IMR-90 (cell line): ENCODE measurements at regions not wholly inside any gene's neighbourhood (a gene's known extent, or its start where the extent isn't known, plus 50 kb on each side); places are given as distances from the start of the nearest gene placed in this dataset.

Experiments
- ATAC-seq: fragments of 200-7000 bp; cut with Tn5 transposase; 2 replicates; pipeline ENCODE4 v1.9.1; 2020; ENCODE audit warnings: low read depth, mild to moderate bottlenecking, moderate library complexity
- BruUV-seq: library from RNA; stranded (reverse); fragments of 400-500 nt; replicated peaks from 2 replicates; lab custom pipeline; 2021; lab: Mats Ljungman, UMichigan
- CTCF ChIA-PET: fragments of 300-600 bp; formaldehyde crosslinking; extraction: SDS; loops from one replicate; lab custom pipeline; 2021; ENCODE audit warnings: antibody characterized with exemption; lab: Yijun Ruan, JAX
- POLR2A ChIA-PET: fragments of 300-600 bp; sonication (Branson Sonifier 250); formaldehyde crosslinking; loops from one replicate; lab custom pipeline; 2022; ENCODE audit warnings: antibody characterized with exemption; ENCODE audit not compliant: unreplicated experiment; lab: Charles Lee
- DNase-seq: peaks from one replicate; pipeline ENCODE4 v3.0.0; 2013
- H2AFZ ChIP-seq: replicated peaks from 2 replicates; pipeline ENCODE3; 2013; ENCODE audit warnings: low read length, mild to moderate bottlenecking; ENCODE audit not compliant: poor library complexity
- H2AK5ac ChIP-seq: 2 replicates; pipeline ENCODE4 v1.6.1; 2013; ENCODE audit warnings: low read depth, low read length, inconsistent platforms
- H2AK9ac ChIP-seq: replicated peaks from 2 replicates; pipeline ENCODE3; 2013; ENCODE audit warnings: mild to moderate bottlenecking, low read depth, low read length, moderate library complexity; ENCODE audit not compliant: poor library complexity
- H2BK120ac ChIP-seq: 2 replicates; pipeline ENCODE4 v1.6.1; 2013; ENCODE audit warnings: low read depth, low read length, inconsistent platforms
- H2BK15ac ChIP-seq: 3 replicates; pipeline ENCODE4 v1.6.1; 2013; ENCODE audit warnings: low read depth, low read length, inconsistent platforms
- H2BK20ac ChIP-seq: 2 replicates; pipeline ENCODE4 v1.6.1; 2013; ENCODE audit warnings: low read depth, mild to moderate bottlenecking, inconsistent platforms, low read length, moderate library complexity
- H2BK5ac ChIP-seq: 2 replicates; pipeline ENCODE4 v1.6.1; 2013; ENCODE audit warnings: mild to moderate bottlenecking, low read depth, low read length, inconsistent platforms; ENCODE audit not compliant: poor library complexity, severe bottlenecking
- H3K14ac ChIP-seq: replicated peaks from 2 replicates; pipeline ENCODE4 v1.6.1; 2013; ENCODE audit warnings: low read depth, low read length, inconsistent platforms
- H3K18ac ChIP-seq: 2 replicates; pipeline ENCODE4 v1.6.1; 2013; ENCODE audit warnings: low read depth, low read length, control low read depth
- H3K23ac ChIP-seq: 2 replicates; pipeline ENCODE4 v1.6.1; 2013; ENCODE audit warnings: low read depth, low read length, inconsistent platforms
- H3K27ac ChIP-seq: 2 replicates; pipeline ENCODE4 v1.5.1; 2013; ENCODE audit warnings: mild to moderate bottlenecking, control low read depth, low read length; ENCODE audit not compliant: insufficient read depth
- H3K27me3 ChIP-seq: 2 replicates; pipeline ENCODE4 v1.6.1; 2013; ENCODE audit warnings: low read length; ENCODE audit not compliant: control insufficient read depth, insufficient read depth
- H3K36me3 ChIP-seq: 2 replicates; pipeline ENCODE4 v1.6.1; 2013; ENCODE audit warnings: low read length, mixed read lengths; ENCODE audit not compliant: control insufficient read depth, insufficient read depth
- H3K4ac ChIP-seq: 2 replicates; pipeline ENCODE4 v1.6.1; 2013; ENCODE audit warnings: low read depth, low read length, inconsistent platforms
- H3K4me1 ChIP-seq: 2 replicates; pipeline ENCODE4 v1.6.1; 2013; ENCODE audit warnings: low read length, mixed read lengths; ENCODE audit not compliant: control insufficient read depth, insufficient read depth
- H3K4me2 ChIP-seq: 2 replicates; pipeline ENCODE4 v1.6.1; 2013; ENCODE audit warnings: low read depth, mild to moderate bottlenecking, control low read depth, low read length, moderate library complexity
- H3K4me3 ChIP-seq: 2 replicates; pipeline ENCODE4 v1.5.1; 2013; ENCODE audit warnings: low read depth, mild to moderate bottlenecking, control low read depth, low read length, moderate library complexity; ENCODE audit not compliant: insufficient read depth
- H3K56ac ChIP-seq: 2 replicates; pipeline ENCODE4 v1.6.1; 2013; ENCODE audit warnings: low read length, inconsistent platforms; ENCODE audit not compliant: insufficient read depth; ENCODE audit errors: extremely low read depth
- H3K79me1 ChIP-seq, 2 experiments: 2 replicates each; pipeline ENCODE4 v1.6.1; 2013; ENCODE audit warnings: low read length in 2 of 2, inconsistent platforms in 1 of 2, low read depth in 1 of 2
- H3K9ac ChIP-seq: 2 replicates; pipeline ENCODE4 v1.6.1; 2013; ENCODE audit warnings: low read depth, low read length, control low read depth
- H3K9me1 ChIP-seq: 2 replicates; pipeline ENCODE4 v1.6.1; 2013; ENCODE audit warnings: low read length, inconsistent platforms; ENCODE audit not compliant: insufficient read depth
- H3K9me3 ChIP-seq: 2 replicates; pipeline ENCODE4 v1.6.1; 2013; ENCODE audit warnings: low read length; ENCODE audit not compliant: control insufficient read depth, insufficient read depth
- H4K20me1 ChIP-seq: 2 replicates; pipeline ENCODE4 v1.6.1; 2013; ENCODE audit warnings: low read length, inconsistent platforms; ENCODE audit not compliant: insufficient read depth
- H4K5ac ChIP-seq: 2 replicates; pipeline ENCODE4 v1.6.1; 2013; ENCODE audit warnings: mild to moderate bottlenecking, low read depth, low read length, control low read depth
- H4K8ac ChIP-seq, 2 experiments: 2 replicates each; pipeline ENCODE4 v1.6.1; 2013; ENCODE audit warnings: low read depth in 2 of 2, low read length in 2 of 2, control low read depth in 1 of 2, inconsistent platforms in 1 of 2
- H4K91ac ChIP-seq: 2 replicates; pipeline ENCODE4 v1.6.1; 2013; ENCODE audit warnings: low read depth, low read length, inconsistent platforms; ENCODE audit not compliant: insufficient read depth
- CEBPB ChIP-seq: IDR thresholded peaks from 2 replicates; pipeline ENCODE4 v1.6.1; 2012; ENCODE audit warnings: low read depth, low read length, improper control_type of control experiment
- SMC3 ChIP-seq: fragments of 150-350 bp; IDR thresholded peaks from 2 replicates; pipeline ENCODE4 v1.6.1; 2016; ENCODE audit warnings: low read depth, mild to moderate bottlenecking, antibody characterized with exemption, low read length, moderate library complexity
- WGBS, 2 experiments: methylation state at CpG; one replicate each; pipeline versions ENCODE4 v1.1.5 to v1.1.7; 2013; ENCODE audit warnings: missing lambda C conversion rate in 2 of 2; ENCODE audit not compliant: insufficient read length in 1 of 2; ENCODE audit errors: extremely low coverage in 2 of 2; 5-methylcytosine and 5-hydroxymethylcytosine counted together
- dilution Hi-C: fragments of 300-500 bp; cut with HindIII; formaldehyde crosslinking; loops from one replicate; pipeline ENCODE4 v1.14.3; 2018; ENCODE audit warnings: low sequenced_read_pairs; ENCODE audit not compliant: unreplicated experiment
- in situ Hi-C: fragments of 300-500 bp; cut with MboI; formaldehyde crosslinking; loops from 3 replicates; pipeline ENCODE4 v1.14.3; 2019; ENCODE audit warnings: low sequenced_read_pairs, inconsistent platforms, mixed read lengths
- intact Hi-C: fragments of 100-400 bp; cut with micrococcal nuclease; formaldehyde crosslinking; loops from 2 replicates; pipeline ENCODE4 v1.10.0; 2022
- TF ChIP-seq, protein P1 (sequence below): fragments of 150-350 bp; IDR thresholded peaks from 2 replicates; pipeline ENCODE4 v1.6.1; 2016; ENCODE audit warnings: low read depth, mild to moderate bottlenecking, low read length, moderate library complexity, borderline replicate concordance

DNA sequence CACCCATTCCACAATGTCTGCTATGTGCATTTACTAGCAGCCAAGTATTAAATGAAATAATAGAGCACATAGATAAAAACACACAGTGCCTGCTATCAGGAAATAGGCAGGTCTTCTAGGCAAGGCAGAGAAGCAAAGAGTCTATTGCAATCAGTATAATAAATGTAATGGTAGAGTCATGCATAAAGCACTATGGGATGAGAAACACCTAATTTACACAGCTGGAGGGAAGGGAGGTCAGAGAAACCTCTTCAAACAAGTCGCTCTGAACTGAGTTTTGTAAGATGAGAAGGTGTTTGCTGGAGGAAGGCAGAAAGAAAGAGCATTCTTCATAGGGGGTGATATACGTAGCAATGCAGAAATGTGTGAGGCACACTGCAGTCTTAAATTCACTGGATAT, 341.0 kb upstream of the DMAC1 start:
- BruUV-seq: no TSS peak
- TF ChIP-seq, protein P1, sequence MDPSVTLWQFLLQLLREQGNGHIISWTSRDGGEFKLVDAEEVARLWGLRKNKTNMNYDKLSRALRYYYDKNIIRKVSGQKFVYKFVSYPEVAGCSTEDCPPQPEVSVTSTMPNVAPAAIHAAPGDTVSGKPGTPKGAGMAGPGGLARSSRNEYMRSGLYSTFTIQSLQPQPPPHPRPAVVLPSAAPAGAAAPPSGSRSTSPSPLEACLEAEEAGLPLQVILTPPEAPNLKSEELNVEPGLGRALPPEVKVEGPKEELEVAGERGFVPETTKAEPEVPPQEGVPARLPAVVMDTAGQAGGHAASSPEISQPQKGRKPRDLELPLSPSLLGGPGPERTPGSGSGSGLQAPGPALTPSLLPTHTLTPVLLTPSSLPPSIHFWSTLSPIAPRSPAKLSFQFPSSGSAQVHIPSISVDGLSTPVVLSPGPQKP: no peak
- TF ChIP-seq CEBPB (no peak), SMC3 (no peak)
- CTCF ChIA-PET: no interaction called here
- POLR2A ChIA-PET: no interaction called here
- H3K14ac ChIP-seq: no peak overlapping the region
- no peaks in the 10 kb centered on the region for H4K20me1 ChIP-seq
- H2AK5ac ChIP-seq: no peak overlapping the region
- no peak overlapping the region for H3K4ac ChIP-seq
- H2BK15ac ChIP-seq: no peak overlapping the region
- no peak overlapping the region for H3K23ac ChIP-seq
- H3K9me1 ChIP-seq: no peaks in the 10 kb centered on the region
- no peak overlapping the region for H3K9ac ChIP-seq
- H2AK9ac ChIP-seq: no peak overlapping the region
- dilution Hi-C loops (no loop called here), intact Hi-C loops (no loop called here), in situ Hi-C loops (no loop called here)
- H4K8ac ChIP-seq: no peak overlapping the region
- H2BK5ac ChIP-seq: no peak overlapping the region
- no peak overlapping the region for H2BK120ac ChIP-seq
- H3K4me3 ChIP-seq: no peak overlapping the region
- no peak overlapping the region for H2AFZ ChIP-seq
- H2BK20ac ChIP-seq: no peak overlapping the region
- H3K27me3 ChIP-seq: no peaks in the 10 kb centered on the region
- no CpG with 5 or more reads among the region's 2 CpGs for WGBS, 2 experiments
- H4K5ac ChIP-seq: no peak overlapping the region
- H3K27ac ChIP-seq: no peak overlapping the region
- no peak overlapping the region for H3K4me2 ChIP-seq
- no peaks in the 10 kb centered on the region for H3K79me1 ChIP-seq
- no peak overlapping the region for H3K18ac ChIP-seq
- H3K4me1 ChIP-seq: no peaks in the 10 kb centered on the region
- no peak for DNase-seq
- ATAC-seq: no peak
- no peaks in the 10 kb centered on the region for H3K36me3 ChIP-seq
- no peak overlapping the region for H4K91ac ChIP-seq
- H3K56ac ChIP-seq: no peak overlapping the region
- H3K9me3 ChIP-seq: peaks cover 4% of the 10 kb centered on the region; the same call in 1 of the 2 replicates
